ENCODE measurements at regions not wholly inside any gene's neighbourhood (a gene's known extent, or its start where the extent isn't known, plus 50 kb on each side); places are given as distances from the start of the nearest gene placed in this dataset.

- intact Hi-C loops (cut with DNase I) = no loop called here
- H3K4me1 ChIP-seq = no peaks in the 10 kb centered on the region
- no peaks in the 10 kb centered on the region for H3K27me3 ChIP-seq
- H3K9ac ChIP-seq (ENCODE audit: low read depth in 2 of 2, low read length in 2 of 2) = no peak overlapping the region
- H3K36me3 ChIP-seq = no peaks in the 10 kb centered on the region
- no peak overlapping the region for H3K4me3 ChIP-seq
- H3K9me3 ChIP-seq = no peaks in the 10 kb centered on the region
- H3K27ac ChIP-seq = no peak overlapping the region
- no peak for DNase-seq
- TF ChIP-seq CTCF (IDR thresholded peaks at IDR 0.05) = no peak
Observed at GRCh38 chr5:136629125-136629792, 263.9 kb upstream of the TRPC7 start.

- TF ChIP-seq CTCF (IDR thresholded peaks at IDR 0.05) = no peak
- DNase-seq = no peak
Observed at GRCh38 chr5:136626531-136626930, 261.2 kb upstream of the TRPC7 start.

GRCh38 chr5:136622747-136623146 is 257.4 kb upstream of the TRPC7 start:
- no peak for TF ChIP-seq CTCF (IDR thresholded peaks at IDR 0.05)
- DNase-seq = no peak
- intact Hi-C loops (cut with DNase I) = no loop called here

More at GRCh38 chr5:136626531-136626930, 261.2 kb upstream of the TRPC7 start:
- intact Hi-C loops (cut with DNase I) = no loop called here
- H3K9me3 ChIP-seq = no peaks in the 10 kb centered on the region
- no peak overlapping the region for H3K27ac ChIP-seq
- no peaks in the 10 kb centered on the region for H3K27me3 ChIP-seq
- no peaks in the 10 kb centered on the region for H3K4me1 ChIP-seq
- H3K9ac ChIP-seq (ENCODE audit: low read depth in 2 of 2, low read length in 2 of 2) = no peak overlapping the region
- no peak overlapping the region for H3K4me3 ChIP-seq
- H3K36me3 ChIP-seq = no peaks in the 10 kb centered on the region

GRCh38 chr5:136621743-136622142 is 256.4 kb upstream of the TRPC7 start:
- no peaks in the 10 kb centered on the region for H3K27me3 ChIP-seq
- no peaks in the 10 kb centered on the region for H3K36me3 ChIP-seq
- DNase-seq = no peak
- H3K4me1 ChIP-seq = no peaks in the 10 kb centered on the region
- no peak overlapping the region for H3K4me3 ChIP-seq
- no peaks in the 10 kb centered on the region for H3K9me3 ChIP-seq
- no peak for TF ChIP-seq CTCF (IDR thresholded peaks at IDR 0.05)
- intact Hi-C loops (cut with DNase I) = no loop called here
- no peak overlapping the region for H3K9ac ChIP-seq (ENCODE audit: low read depth in 2 of 2, low read length in 2 of 2)
- H3K27ac ChIP-seq = no peak overlapping the region

More at GRCh38 chr5:136622747-136623146, 257.4 kb upstream of the TRPC7 start:
- Histone ChIP-seq H3K4me3 (no peak overlapping the region), H3K27ac (no peak overlapping the region), H3K27me3 (no peaks in the 10 kb centered on the region), H3K9ac (ENCODE audit: low read depth in 2 of 2, low read length in 2 of 2) (no peak overlapping the region), H3K36me3 (no peaks in the 10 kb centered on the region), H3K9me3 (no peaks in the 10 kb centered on the region), H3K4me1 (no peaks in the 10 kb centered on the region)

- no peaks in the 10 kb centered on the region for H3K9me3 ChIP-seq
- no peaks in the 10 kb centered on the region for H3K27me3 ChIP-seq
- H3K36me3 ChIP-seq = no peaks in the 10 kb centered on the region
- intact Hi-C loops (cut with DNase I) = no loop called here
- H3K4me3 ChIP-seq = no peak overlapping the region
- TF ChIP-seq CTCF (IDR thresholded peaks at IDR 0.05) = no peak
- H3K27ac ChIP-seq = no peak overlapping the region
- no peak for DNase-seq
- H3K4me1 ChIP-seq = no peaks in the 10 kb centered on the region
- no peak overlapping the region for H3K9ac ChIP-seq (ENCODE audit: low read depth in 2 of 2, low read length in 2 of 2)
Observed at GRCh38 chr5:136620621-136621020, 255.3 kb upstream of the TRPC7 start.

Measured in colonic mucosa (tissue), 4 donors.